Stimulated activated naive CD8-positive, alpha-beta T cell treated with anti-CD3 and anti-CD28 coated beads, Interleukin-15, Interleukin-2, amounts not matched to agents 100 ng/mL and 50 ng/mL, for 24 hours (primary cell): ENCODE measurements at regions not wholly inside any gene's neighbourhood (a gene's known extent, or its start where the extent isn't known, plus 50 kb on each side); places are given as distances from the start of the nearest gene placed in this dataset.
"Not testable (repeated sequence)": the region's sequence is repeated elsewhere in the genome, so short reads cannot be mapped to it uniquely, and the experiment has no call there.

Experiments used
- H3K27ac Mint-ChIP-seq: one replicate; pipeline ENCODE4 v1.8.0; 2021; ENCODE audit warnings: mild to moderate bottlenecking, mixed read lengths
- H3K27me3 Mint-ChIP-seq: one replicate; pipeline ENCODE4 v1.8.0; 2021; ENCODE audit warnings: mixed read lengths
- H3K36me3 Mint-ChIP-seq: one replicate; pipeline ENCODE4 v1.8.0; 2021; ENCODE audit warnings: low read depth, mixed read lengths
- H3K4me1 Mint-ChIP-seq: one replicate; pipeline ENCODE4 v1.8.0; 2021; ENCODE audit warnings: low read depth, mixed read lengths
- H3K4me3 Mint-ChIP-seq: one replicate; pipeline ENCODE4 v1.8.0; 2021; ENCODE audit warnings: mild to moderate bottlenecking, mixed read lengths
- H3K9me3 Mint-ChIP-seq: one replicate; pipeline ENCODE4 v1.8.0; 2021; ENCODE audit warnings: mixed read lengths

DNA sequence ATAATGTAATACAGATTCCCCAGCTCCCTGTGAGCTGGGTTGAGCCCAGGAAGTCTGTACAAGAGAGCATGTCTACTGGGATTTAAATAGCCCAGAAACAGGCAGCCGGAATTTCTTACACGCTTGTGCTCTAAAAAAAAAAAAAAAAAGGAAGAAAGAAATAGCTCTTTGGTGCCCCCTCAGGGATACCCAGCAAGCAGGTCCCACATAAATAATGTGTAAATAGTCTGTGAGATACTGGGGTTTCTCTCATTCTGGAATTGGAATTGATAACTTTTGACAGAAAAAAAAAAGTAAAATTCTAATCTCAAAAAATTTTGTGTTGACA is 81.4 kb upstream of the SEC22B start:
- H3K9me3 Mint-ChIP-seq, H3K27me3 Mint-ChIP-seq, H3K4me3 Mint-ChIP-seq, H3K36me3 Mint-ChIP-seq, H3K4me1 Mint-ChIP-seq, H3K27ac Mint-ChIP-seq: not testable (repeated sequence)

DNA sequence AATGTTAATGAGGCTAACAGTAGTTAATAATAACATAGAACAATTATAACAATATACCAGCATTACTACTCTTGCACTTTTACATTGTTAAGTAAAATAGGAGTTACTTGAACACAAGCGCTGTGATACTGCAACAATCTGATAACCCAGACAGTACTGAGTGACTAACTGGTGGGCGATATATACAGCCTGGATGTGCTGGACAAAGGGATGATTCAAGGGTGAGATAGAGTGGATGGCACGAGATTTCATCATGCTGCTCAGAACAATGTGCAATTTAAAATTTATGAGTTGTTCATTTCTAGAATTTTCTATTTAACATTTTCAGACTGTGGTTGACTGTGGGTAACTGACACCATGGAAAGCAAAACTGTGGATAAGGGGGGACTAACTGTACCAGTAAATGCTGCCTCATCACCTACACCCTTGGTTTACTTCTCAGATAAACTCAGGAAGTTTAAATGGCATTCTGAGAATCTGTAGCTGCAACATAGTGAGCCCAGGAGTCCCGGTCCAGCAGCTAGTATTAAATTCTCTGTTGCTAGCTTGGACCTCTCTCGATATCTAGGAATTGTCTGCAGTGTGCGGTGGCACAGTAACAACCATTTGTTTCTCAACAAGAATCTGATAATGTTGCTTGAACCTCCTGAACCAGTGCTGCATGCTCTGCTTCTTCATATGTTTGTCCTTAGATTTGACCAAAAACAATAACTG is 80.9 kb upstream of the SEC22B start:
- H3K4me1 Mint-ChIP-seq, H3K9me3 Mint-ChIP-seq, H3K4me3 Mint-ChIP-seq, H3K27ac Mint-ChIP-seq, H3K27me3 Mint-ChIP-seq, H3K36me3 Mint-ChIP-seq: not testable (repeated sequence)

DNA sequence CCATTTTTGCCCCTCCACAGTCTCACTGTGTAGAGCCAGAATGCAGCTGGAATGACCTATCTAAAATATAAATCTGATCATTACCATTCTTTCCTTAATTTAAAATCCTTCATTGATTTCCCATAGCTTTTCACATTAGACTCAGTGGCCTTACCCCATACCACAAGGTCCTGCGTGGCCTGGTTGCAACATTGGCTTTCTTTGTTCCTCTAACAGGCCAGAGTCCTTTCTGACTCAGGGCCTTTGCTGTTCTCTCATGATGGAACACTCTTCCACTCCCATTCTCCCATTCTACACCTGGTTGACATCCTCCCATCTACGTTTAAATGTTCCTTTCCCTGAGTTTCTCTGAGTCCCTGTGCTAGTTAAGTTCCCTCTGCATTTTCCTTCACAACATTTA is 74.4 kb upstream of the SEC22B start:
- not testable (repeated sequence) for H3K27ac Mint-ChIP-seq, H3K9me3 Mint-ChIP-seq, H3K4me1 Mint-ChIP-seq, H3K36me3 Mint-ChIP-seq, H3K27me3 Mint-ChIP-seq, H3K4me3 Mint-ChIP-seq

DNA sequence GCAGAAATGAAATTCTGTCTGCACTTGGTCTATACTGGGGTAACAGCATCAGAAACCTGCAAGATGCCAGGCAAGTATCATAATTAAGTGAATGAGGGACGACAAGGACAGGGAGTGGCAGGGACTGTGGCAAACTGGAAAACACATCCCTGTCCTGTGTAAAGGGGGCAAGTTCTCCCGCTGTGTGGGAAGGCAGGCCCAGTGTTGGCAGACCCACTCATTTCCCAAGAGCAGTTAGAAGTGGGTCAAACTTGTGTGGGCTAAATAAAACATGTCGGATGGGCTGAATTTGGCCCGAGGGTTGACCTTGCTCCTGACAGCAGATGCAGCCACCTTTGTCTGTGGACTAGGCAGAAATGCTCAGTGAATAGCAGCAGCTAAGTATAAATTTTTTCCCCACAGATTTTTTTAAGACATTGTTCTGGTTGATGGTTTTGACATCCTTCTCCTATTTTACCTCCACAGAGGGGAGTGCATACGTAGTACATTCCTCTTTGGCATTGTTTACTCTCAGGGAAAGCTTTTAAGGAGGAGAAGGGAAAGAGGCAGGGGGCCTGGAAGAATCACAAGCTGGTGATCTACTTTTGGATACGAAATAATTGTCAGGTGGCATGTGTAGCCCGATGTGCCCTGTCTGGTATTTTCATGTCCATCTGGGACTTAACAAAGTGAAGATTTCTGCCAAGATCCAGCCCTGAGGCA is 72.6 kb upstream of the SEC22B start:
- not testable (repeated sequence) for H3K9me3 Mint-ChIP-seq

DNA sequence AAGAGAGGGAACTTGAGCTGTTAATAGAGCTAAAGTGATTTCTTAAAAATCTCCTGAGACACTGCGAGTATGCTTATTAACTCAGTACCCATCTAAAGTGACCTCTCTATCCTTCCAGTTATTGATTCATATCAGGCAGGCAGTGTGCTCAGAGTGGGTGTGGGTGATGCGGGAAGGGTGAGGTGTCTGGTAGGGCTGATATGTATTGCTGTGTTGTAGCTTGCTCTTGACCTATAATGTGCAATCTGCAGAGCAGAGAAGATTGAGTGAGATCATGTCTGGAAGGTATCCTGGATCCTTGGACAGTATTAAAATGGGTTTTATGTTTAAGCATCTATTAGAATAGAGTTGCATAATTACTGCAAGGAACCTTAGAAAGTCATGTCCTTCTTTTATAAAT is 71.9 kb upstream of the SEC22B start:
- H3K4me1 Mint-ChIP-seq, H3K27me3 Mint-ChIP-seq, H3K4me3 Mint-ChIP-seq, H3K9me3 Mint-ChIP-seq, H3K36me3 Mint-ChIP-seq, H3K27ac Mint-ChIP-seq: not testable (repeated sequence)

More for the DNA sequence above, 72.6 kb upstream of the SEC22B start:
- not testable (repeated sequence) for H3K27ac Mint-ChIP-seq, H3K4me3 Mint-ChIP-seq, H3K36me3 Mint-ChIP-seq, H3K27me3 Mint-ChIP-seq, H3K4me1 Mint-ChIP-seq

DNA sequence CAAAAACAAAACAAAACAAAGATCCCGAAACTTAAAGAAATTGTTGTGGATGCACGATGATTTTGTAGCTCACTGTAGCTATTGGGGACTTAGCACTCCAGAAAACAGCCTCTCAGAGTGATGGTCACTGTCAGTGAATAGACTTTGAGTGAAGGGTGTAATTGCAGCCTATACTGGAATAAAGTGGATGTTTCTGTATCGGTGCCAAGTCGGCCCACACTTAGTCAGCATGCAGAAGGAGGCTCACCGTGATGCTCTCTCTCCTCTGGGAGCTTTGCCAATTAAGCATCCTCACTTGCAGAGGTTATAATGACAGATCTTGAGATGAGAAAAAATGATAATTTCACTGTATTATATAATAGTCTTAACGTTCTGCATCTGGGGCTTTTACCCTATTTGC is 67.5 kb upstream of the SEC22B start:
- H3K4me3 Mint-ChIP-seq, H3K27me3 Mint-ChIP-seq, H3K9me3 Mint-ChIP-seq, H3K4me1 Mint-ChIP-seq, H3K27ac Mint-ChIP-seq, H3K36me3 Mint-ChIP-seq: not testable (repeated sequence)

DNA sequence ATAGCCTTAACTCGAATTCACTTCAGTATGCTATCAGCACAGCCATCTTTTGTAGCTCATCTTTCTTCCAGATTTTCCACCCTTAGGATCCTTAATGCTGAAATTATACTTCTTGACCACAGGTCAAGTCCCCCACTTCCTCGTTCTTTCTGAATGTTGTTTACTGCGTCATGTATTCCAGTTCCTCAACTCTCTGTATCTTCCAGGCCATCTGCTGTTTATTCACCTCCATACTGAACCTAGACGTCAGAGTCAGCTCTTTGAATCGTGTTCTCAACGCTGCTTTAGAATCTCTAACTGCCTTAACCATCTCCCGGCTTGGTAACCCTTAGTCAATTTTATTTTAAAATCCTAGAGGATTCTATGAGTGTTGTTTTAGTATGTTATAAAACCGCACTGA is 66.3 kb upstream of the SEC22B start:
- not testable (repeated sequence) for H3K27ac Mint-ChIP-seq, H3K9me3 Mint-ChIP-seq, H3K27me3 Mint-ChIP-seq, H3K36me3 Mint-ChIP-seq, H3K4me3 Mint-ChIP-seq, H3K4me1 Mint-ChIP-seq

DNA sequence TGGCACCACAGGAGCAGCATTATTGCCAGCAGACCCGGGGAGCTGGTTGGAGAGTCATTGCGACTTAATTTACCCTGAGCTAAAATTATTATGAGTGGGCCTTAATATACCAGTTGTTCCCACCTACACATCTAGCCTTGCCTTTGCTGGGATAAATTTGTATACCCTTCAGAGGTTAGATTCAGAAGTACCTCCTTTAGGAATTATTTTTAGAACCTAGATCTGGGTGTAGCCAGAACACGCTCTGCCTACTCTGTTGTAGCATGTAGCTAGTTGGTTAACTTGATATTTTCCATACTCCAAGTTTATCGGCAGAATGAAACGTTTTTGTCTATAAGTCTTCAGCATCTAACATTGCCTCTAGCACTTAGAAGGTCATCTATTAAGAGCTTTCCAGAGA is 65.5 kb upstream of the SEC22B start:
- H3K9me3 Mint-ChIP-seq, H3K4me3 Mint-ChIP-seq, H3K27me3 Mint-ChIP-seq, H3K4me1 Mint-ChIP-seq, H3K36me3 Mint-ChIP-seq, H3K27ac Mint-ChIP-seq: not testable (repeated sequence)

DNA sequence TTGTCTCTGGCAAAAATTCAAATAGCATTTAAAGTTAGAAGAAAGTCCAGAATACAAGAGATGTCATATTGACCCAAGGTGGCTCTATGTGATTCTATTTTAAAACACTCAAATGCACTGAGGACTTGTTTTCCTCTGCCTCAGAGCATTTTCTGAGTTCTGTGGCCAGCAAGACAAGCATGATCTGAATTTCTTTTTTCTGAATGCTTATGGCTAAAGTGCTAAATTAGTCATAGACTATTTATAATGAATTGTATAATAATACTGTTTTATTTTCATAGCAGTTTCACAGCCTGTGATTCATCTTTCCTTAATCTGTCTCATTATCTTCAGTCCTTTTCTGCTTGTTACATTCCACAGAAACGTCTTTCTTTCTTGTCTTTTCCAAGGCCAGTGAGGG is 63.9 kb upstream of the SEC22B start:
- H3K4me1 Mint-ChIP-seq, H3K9me3 Mint-ChIP-seq, H3K27ac Mint-ChIP-seq, H3K4me3 Mint-ChIP-seq, H3K27me3 Mint-ChIP-seq, H3K36me3 Mint-ChIP-seq: not testable (repeated sequence)

DNA sequence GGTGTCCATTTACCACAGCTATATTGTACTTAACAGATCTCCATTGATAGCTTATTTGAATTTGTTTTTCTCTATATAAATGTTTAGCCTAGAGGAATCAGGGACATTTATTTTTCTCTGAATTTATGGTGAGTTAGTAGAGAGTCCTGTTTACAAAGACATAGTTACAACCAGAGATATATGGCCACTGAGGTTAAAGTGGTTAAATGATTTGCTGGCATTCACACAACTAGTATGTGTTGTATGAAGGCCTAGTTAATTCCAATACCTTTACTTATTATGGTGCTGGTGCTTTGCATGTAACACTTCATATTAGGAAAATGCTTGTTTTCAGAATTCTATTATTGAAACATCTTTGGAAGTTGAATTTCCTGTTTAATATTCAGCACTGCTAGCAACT is 63.0 kb upstream of the SEC22B start:
- H3K27ac Mint-ChIP-seq, H3K27me3 Mint-ChIP-seq: not testable (repeated sequence)

DNA sequence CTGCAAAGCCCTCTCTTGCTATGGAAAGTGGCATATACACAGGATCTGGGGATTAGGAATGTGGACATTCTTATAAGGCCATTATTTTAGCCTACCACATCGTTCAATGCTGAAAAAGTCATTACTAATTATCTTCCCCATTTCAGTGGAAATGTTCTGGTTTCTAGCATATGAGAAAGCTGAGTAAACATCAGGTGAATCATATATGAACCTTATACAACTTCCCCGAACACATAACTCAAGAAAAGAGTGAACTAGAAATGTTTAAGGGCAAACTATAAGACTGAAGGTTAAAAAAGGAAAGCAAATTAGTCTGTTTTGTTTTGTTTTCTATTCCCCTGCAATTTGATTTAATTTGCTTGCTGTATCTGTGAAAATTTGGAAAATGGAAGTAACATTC is 62.5 kb upstream of the SEC22B start:
- H3K27ac Mint-ChIP-seq, H3K4me1 Mint-ChIP-seq, H3K4me3 Mint-ChIP-seq, H3K36me3 Mint-ChIP-seq, H3K9me3 Mint-ChIP-seq, H3K27me3 Mint-ChIP-seq: not testable (repeated sequence)

More for the DNA sequence above, 63.0 kb upstream of the SEC22B start:
- not testable (repeated sequence) for H3K4me3 Mint-ChIP-seq, H3K9me3 Mint-ChIP-seq, H3K36me3 Mint-ChIP-seq, H3K4me1 Mint-ChIP-seq

DNA sequence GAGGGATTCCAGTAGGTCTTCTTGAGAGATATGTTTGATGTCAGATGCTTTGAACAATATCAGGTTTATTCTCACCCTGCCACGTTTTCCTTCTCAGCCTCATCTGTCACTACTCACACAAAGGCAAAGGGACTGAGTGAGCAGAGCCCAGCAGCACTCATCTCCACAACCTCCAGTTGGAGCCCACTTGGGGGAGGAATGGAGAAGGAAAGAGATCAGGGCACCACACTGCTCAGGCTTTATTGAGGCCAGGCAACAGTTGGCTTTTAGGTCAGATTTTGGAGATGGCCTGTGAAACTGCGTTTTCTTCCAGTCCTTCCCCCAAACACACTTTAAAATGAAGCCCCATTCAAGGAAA is 57.3 kb upstream of the SEC22B start:
- H3K4me1 Mint-ChIP-seq, H3K4me3 Mint-ChIP-seq, H3K27me3 Mint-ChIP-seq, H3K36me3 Mint-ChIP-seq, H3K27ac Mint-ChIP-seq, H3K9me3 Mint-ChIP-seq: not testable (repeated sequence)

DNA sequence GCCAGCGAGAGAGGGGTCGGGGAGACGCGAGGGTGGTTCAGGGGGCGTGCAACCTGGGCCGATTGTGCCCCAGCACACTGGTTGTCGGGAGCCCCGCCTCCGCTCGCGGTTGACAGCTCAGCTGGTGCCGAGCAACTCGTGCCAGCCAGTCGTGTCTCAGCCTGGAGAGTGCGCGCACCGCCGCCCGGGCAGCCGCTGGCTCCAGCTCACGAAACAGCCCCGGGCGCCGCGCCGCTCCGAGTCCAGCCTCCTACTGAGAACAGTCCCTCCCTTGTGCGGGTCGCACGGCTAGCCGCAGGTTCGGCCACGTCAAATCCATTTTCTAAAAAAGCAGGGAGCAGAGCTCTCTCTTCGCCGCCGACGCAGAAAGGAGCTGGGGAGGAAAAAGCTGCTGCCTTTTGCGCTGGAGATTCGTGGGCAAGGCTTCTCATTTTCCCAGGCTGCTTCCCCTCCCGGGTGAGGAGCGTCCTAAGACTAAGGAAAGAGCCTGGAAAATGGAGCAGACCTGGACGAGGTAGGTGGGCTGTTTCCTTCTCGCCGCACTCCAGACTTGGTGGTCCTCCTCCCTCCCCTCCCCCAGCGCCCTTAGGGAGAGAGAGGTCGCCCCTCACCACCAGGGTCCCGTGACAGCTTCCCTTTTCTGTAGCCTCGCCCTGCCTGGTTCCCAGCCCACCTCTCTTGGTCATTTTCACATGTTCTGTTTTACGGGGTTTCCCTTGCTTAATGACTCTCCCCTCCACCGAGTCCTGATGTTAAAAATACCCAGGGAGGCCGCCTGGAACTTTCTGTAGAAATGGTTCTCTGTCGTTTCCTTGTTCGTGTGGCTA is 56.7 kb upstream of the SEC22B start:
- not testable (repeated sequence) for H3K27ac Mint-ChIP-seq, H3K4me3 Mint-ChIP-seq, H3K9me3 Mint-ChIP-seq, H3K27me3 Mint-ChIP-seq, H3K4me1 Mint-ChIP-seq, H3K36me3 Mint-ChIP-seq

DNA sequence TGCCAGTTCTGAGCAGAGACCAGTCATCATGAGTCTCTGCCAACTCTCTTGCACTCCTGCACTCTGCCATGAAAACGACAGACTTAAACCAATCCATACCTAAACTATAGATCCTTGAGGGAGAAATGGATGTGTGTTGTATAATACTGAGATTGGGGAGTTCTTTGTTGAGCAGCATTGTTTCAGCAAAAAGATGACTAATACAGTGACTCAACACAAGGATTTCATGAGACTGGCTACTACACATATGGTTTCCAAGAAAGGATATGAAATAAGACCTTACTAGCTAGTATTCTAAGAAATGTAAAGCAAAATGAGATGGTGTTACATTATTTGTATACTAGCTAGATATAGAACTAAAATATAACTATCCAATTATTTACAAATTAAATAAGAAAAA is 53.5 kb upstream of the SEC22B start:
- H3K27me3 Mint-ChIP-seq, H3K36me3 Mint-ChIP-seq, H3K27ac Mint-ChIP-seq, H3K4me3 Mint-ChIP-seq, H3K9me3 Mint-ChIP-seq, H3K4me1 Mint-ChIP-seq: not testable (repeated sequence)
